Spleen (tissue), 7 donors: ENCODE measurements at regions not wholly inside any gene's neighbourhood (a gene's known extent, or its start where the extent isn't known, plus 50 kb on each side); places are given as distances from the start of the nearest gene placed in this dataset.

ENCODE experiments used
- POLR2A ChIP-seq, 3 donors: fragments of 450-650 bp; IDR thresholded peaks; one replicate each; pipeline ENCODE4 v1.5.1; 2017; ENCODE audit warnings: antibody characterized with exemption in 3 of 3, mild to moderate bottlenecking in 1 of 3
- POLR2AphosphoS5 ChIP-seq, 3 donors: sonication (generic); formaldehyde crosslinking; IDR thresholded peaks; one replicate each; pipeline ENCODE4 v1.5.1; 2017; ENCODE audit warnings: antibody characterized with exemption in 3 of 3
- TF ChIP-seq, protein P1 (sequence below), 11 experiments: fragments of 200-600 bp in 7 of 11; fragments of 450-650 bp in 4 of 11; sonication (generic) in 4 of 11; IDR thresholded peaks in 8 of 11; conservative IDR thresholded peaks in 3 of 11; 1 replicate in 7 of 11; 2 replicates in 4 of 11; pipeline versions ENCODE4 v1.4.0 to v1.8.0; 2016 to 2021; ENCODE audit warnings: antibody characterized with exemption in 11 of 11, inconsistent platforms in 4 of 11, mild to moderate bottlenecking in 1 of 11
- donor health status: DM: no; HTN: no; CAD: no; lungs with moderate emphysema.
- donor health status: DM: no; HTN: no; CAD: no.
- donor health status: DM: no; HTN: no; CAD: no.

DNA sequence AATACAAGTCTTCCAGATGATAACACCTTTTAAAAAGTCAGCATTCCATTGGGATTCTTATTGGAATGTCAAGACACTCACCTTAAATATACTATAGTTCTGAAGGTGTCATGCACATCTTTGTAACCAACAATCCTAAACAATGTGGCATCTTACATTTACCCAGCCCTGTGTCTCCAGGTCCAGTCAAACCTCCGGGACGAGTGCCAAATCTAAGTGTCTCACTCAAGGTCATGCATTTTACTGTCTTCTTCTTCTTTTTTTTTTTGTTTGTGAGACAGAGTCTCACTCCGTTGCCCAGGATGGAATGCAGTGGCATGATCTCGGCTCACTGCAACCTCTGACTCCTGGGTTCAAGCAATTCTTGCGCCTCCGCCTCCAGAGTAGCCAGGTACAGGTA is 206.9 kb upstream of the FAM98A start:
- TF ChIP-seq POLR2A (IDR thresholded peaks at IDR 0.05), result no peak
- no peak for TF ChIP-seq POLR2AphosphoS5 (IDR thresholded peaks at IDR 0.05)
- TF ChIP-seq, protein P1, sequence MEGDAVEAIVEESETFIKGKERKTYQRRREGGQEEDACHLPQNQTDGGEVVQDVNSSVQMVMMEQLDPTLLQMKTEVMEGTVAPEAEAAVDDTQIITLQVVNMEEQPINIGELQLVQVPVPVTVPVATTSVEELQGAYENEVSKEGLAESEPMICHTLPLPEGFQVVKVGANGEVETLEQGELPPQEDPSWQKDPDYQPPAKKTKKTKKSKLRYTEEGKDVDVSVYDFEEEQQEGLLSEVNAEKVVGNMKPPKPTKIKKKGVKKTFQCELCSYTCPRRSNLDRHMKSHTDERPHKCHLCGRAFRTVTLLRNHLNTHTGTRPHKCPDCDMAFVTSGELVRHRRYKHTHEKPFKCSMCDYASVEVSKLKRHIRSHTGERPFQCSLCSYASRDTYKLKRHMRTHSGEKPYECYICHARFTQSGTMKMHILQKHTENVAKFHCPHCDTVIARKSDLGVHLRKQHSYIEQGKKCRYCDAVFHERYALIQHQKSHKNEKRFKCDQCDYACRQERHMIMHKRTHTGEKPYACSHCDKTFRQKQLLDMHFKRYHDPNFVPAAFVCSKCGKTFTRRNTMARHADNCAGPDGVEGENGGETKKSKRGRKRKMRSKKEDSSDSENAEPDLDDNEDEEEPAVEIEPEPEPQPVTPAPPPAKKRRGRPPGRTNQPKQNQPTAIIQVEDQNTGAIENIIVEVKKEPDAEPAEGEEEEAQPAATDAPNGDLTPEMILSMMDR (IDR thresholded peaks at IDR 0.05 in 8 of 11, conservative IDR thresholded peaks at IDR 0.05 in 3 of 11), result no peak
